SK-N-SH (cell line): ENCODE measurements at regions not wholly inside any gene's neighbourhood (a gene's known extent, or its start where the extent isn't known, plus 50 kb on each side); places are given as distances from the start of the nearest gene placed in this dataset.

Experiments
- CTCF ChIA-PET: fragments of 300-600, 350-600 bp; formaldehyde crosslinking; extraction: SDS; loops from one replicate; lab custom pipeline; 2021; lab: Yijun Ruan, JAX
- POLR2A ChIA-PET: fragments of 350-600 bp; sonication (Branson Sonifier 250); formaldehyde crosslinking; extraction: SDS; loops from one replicate; lab custom pipeline; 2020; ENCODE audit warnings: antibody characterized with exemption, inconsistent platforms; lab: Yijun Ruan, JAX
- DNase-seq: peaks from one replicate; pipeline ENCODE4 v3.0.0; 2012
- H2AFZ ChIP-seq: fragments of 200-600 bp; sonication (generic); 2 replicates; pipeline ENCODE4 v1.8.1; 2016; ENCODE audit warnings: antibody characterized with exemption, mild to moderate bottlenecking, low read depth
- H3F3A ChIP-seq: fragments of 200-600 bp; sonication (generic); replicated peaks from 2 replicates; pipeline ENCODE3; 2016; ENCODE audit warnings: antibody characterized with exemption, mild to moderate bottlenecking; ENCODE audit not compliant: insufficient read depth
- H3K27ac ChIP-seq, 2 experiments: fragments of 200-500 bp in 1 of 2; fragments of 200-600 bp in 1 of 2; sonication (Bioruptor generic) in 1 of 2; sonication (generic), shearing (Covaris generic) in 1 of 2; 2 replicates each; pipeline versions ENCODE4 v1.5.1 to v1.6.1; 2014 to 2016; ENCODE audit warnings: low read depth in 2 of 2, inconsistent platforms in 1 of 2, low read length in 1 of 2, mild to moderate bottlenecking in 1 of 2, mixed read lengths in 1 of 2
- H3K27me3 ChIP-seq: fragments of 200-600 bp; sonication (generic), shearing (Covaris generic); 2 replicates; pipeline ENCODE4 v1.6.1; 2016; ENCODE audit warnings: mixed run types; ENCODE audit not compliant: insufficient read depth
- H3K36me3 ChIP-seq, 2 experiments: fragments of 200-500 bp in 1 of 2; fragments of 200-600 bp in 1 of 2; sonication (Bioruptor generic) in 1 of 2; sonication (generic) in 1 of 2; replicated peaks in 1 of 2; 2 replicates each; pipeline versions ENCODE3 to v1.5.1; 2014 to 2016; ENCODE audit warnings: low read length in 1 of 2, mild to moderate bottlenecking in 1 of 2; ENCODE audit not compliant: insufficient read depth in 2 of 2, control insufficient read depth in 1 of 2
- H3K4me1 ChIP-seq, 2 experiments: fragments of 200-500 bp in 1 of 2; fragments of 200-600 bp in 1 of 2; sonication (Bioruptor generic) in 1 of 2; sonication (generic), shearing (Covaris generic) in 1 of 2; 2 replicates each; pipeline versions ENCODE4 v1.5.1 to v1.6.1; 2014 to 2016; ENCODE audit warnings: low read depth in 1 of 2, low read length in 1 of 2, mixed run types in 1 of 2; ENCODE audit not compliant: insufficient read depth in 2 of 2, control insufficient read depth in 1 of 2
- H3K4me2 ChIP-seq: fragments of 200-600 bp; sonication (generic), shearing (Covaris generic); 2 replicates; pipeline ENCODE4 v1.6.1; 2017; ENCODE audit warnings: mixed run types
- H3K4me3 ChIP-seq, 2 experiments: fragments of 200-500 bp in 1 of 2; fragments of 200-600 bp in 1 of 2; sonication (Bioruptor generic) in 1 of 2; sonication (generic), shearing (Covaris generic) in 1 of 2; 2 replicates each; pipeline versions ENCODE4 v1.5.1 to v1.8.1; 2014 to 2016; ENCODE audit warnings: low read depth in 2 of 2, inconsistent platforms in 1 of 2, low read length in 1 of 2, mild to moderate bottlenecking in 1 of 2, mixed read lengths in 1 of 2, moderate library complexity in 1 of 2
- H3K79me2 ChIP-seq: fragments of 200-600 bp; sonication (generic); 2 replicates; pipeline ENCODE4 v1.8.1; 2017; ENCODE audit warnings: mild to moderate bottlenecking; ENCODE audit not compliant: insufficient read depth
- H3K9ac ChIP-seq: fragments of 200-600 bp; sonication (generic); 2 replicates; pipeline ENCODE4 v1.6.1; 2017; ENCODE audit warnings: mixed run types
- H3K9me2 ChIP-seq: fragments of 200-600 bp; sonication (generic); 2 replicates; pipeline ENCODE4 v1.6.1; 2017; ENCODE audit warnings: mixed run types
- H3K9me3 ChIP-seq: fragments of 200-600 bp; sonication (generic); 2 replicates; pipeline ENCODE4 v1.6.1; 2017; ENCODE audit warnings: mixed run types, mild to moderate bottlenecking, moderate library complexity
- H4K20me1 ChIP-seq: fragments of 200-600 bp; sonication (generic); 2 replicates; pipeline ENCODE4 v1.6.1; 2017; ENCODE audit warnings: mild to moderate bottlenecking, mixed run types; ENCODE audit not compliant: insufficient read depth
- CTCF ChIP-seq: fragments of 200-600 bp; sonication (generic); IDR thresholded peaks from 2 replicates; pipeline ENCODE4 v1.6.1; 2017; ENCODE audit warnings: antibody characterized with exemption, mild to moderate bottlenecking, moderate library complexity
- ELF1 ChIP-seq: IDR thresholded peaks from 2 replicates; pipeline ENCODE4 v1.4.0; 2012
- FOXJ3 ChIP-seq: sonication (generic); formaldehyde crosslinking; IDR thresholded peaks from 2 replicates; pipeline ENCODE4 v1.5.1; 2020; ENCODE audit warnings: mild to moderate bottlenecking, missing genetic modification reagents
- GABPA ChIP-seq: IDR thresholded peaks from 2 replicates; pipeline ENCODE4 v1.4.0; 2012; ENCODE audit warnings: low read depth, mild to moderate bottlenecking
- GATA2 ChIP-seq: sonication (generic); formaldehyde crosslinking; IDR thresholded peaks from 2 replicates; pipeline ENCODE4 v1.5.0; 2020; ENCODE audit warnings: mild to moderate bottlenecking, missing genetic modification reagents
- MAX ChIP-seq: IDR thresholded peaks from 2 replicates; pipeline ENCODE4 v1.4.0; 2012; ENCODE audit warnings: low read depth
- NFIC ChIP-seq: IDR thresholded peaks from 2 replicates; pipeline ENCODE4 v1.4.0; 2012; ENCODE audit warnings: borderline replicate concordance
- NRF1 ChIP-seq: IDR thresholded peaks from 2 replicates; pipeline ENCODE4 v1.6.1; 2012; ENCODE audit warnings: low read depth, mild to moderate bottlenecking, low read length
- RAD21 ChIP-seq: IDR thresholded peaks from 2 replicates; pipeline ENCODE4 v1.6.1; 2012; ENCODE audit warnings: mild to moderate bottlenecking, low read length
- RCOR1 ChIP-seq: fragments of 150-350 bp; IDR thresholded peaks from 2 replicates; pipeline ENCODE4 v1.6.1; 2017; ENCODE audit warnings: antibody characterized with exemption, low read length
- RFX5 ChIP-seq: IDR thresholded peaks from 2 replicates; pipeline ENCODE4 v1.6.1; 2012; ENCODE audit warnings: mild to moderate bottlenecking, improper control_type of control experiment, low read length
- SIN3A ChIP-seq: IDR thresholded peaks from 2 replicates; pipeline ENCODE4 v1.6.1; 2012; ENCODE audit warnings: low read depth, mild to moderate bottlenecking, low read length, moderate library complexity, borderline replicate concordance
- TCF12 ChIP-seq: IDR thresholded peaks from 2 replicates; pipeline ENCODE4 v1.4.0; 2012
- USF2 ChIP-seq: fragments of 150-350 bp; IDR thresholded peaks from 2 replicates; pipeline ENCODE4 v1.6.1; 2017; ENCODE audit warnings: antibody characterized with exemption, low read length, low read depth, borderline replicate concordance
- YY1 ChIP-seq: IDR thresholded peaks from 2 replicates; pipeline ENCODE4 v1.4.0; 2012; ENCODE audit warnings: low read depth, mild to moderate bottlenecking
- ZBTB33 ChIP-seq: IDR thresholded peaks from 2 replicates; pipeline ENCODE4 v1.4.0; 2012; ENCODE audit warnings: low read depth, borderline replicate concordance
- WGBS: methylation state at CpG from one replicate; pipeline ENCODE4 v1.1.6; 2017; ENCODE audit warnings: low lambda C conversion rate; 5-methylcytosine and 5-hydroxymethylcytosine counted together

GRCh38 chr19:27905074-27905473 lies 1307.9 kb downstream of the UQCRFS1 start:
- CTCF ChIA-PET: no interaction called here
- H2AFZ ChIP-seq: no peak overlapping the region

GRCh38 chr19:27901078-27901477 lies 1311.9 kb downstream of the UQCRFS1 start:
- WGBS: 3% methylated on average over 3 of the region's 3 CpGs
- H3K9me2 ChIP-seq: no peaks in the 10 kb centered on the region
- TF ChIP-seq CTCF (no peak), NFIC (no peak), GABPA (no peak), RCOR1 (no peak), FOXJ3 (CRISPR knock-in tag) (no peak), SIN3A (no peak), NRF1 (no peak), ZBTB33 (no peak), RFX5 (no peak), TCF12 (no peak), GATA2 (no peak), YY1 (no peak), MAX (no peak), ELF1 (no peak)
- TF ChIP-seq, all 33 proteins: peak for 0
- H3K36me3 ChIP-seq: no peaks in the 10 kb centered on the region
- POLR2A ChIA-PET: no interaction called here
- H3F3A ChIP-seq: no peaks in the 10 kb centered on the region
- H3K79me2 ChIP-seq: no peaks in the 10 kb centered on the region
- H2AFZ ChIP-seq: no peak overlapping the region
- CTCF ChIA-PET: no interaction called here
- DNase-seq: no peak
- H3K9ac ChIP-seq: no peak overlapping the region
- no peaks in the 10 kb centered on the region for H3K9me3 ChIP-seq
- no peaks in the 10 kb centered on the region for H3K27me3 ChIP-seq
- H3K4me3 ChIP-seq: no peak overlapping the region
- no peak overlapping the region for H3K27ac ChIP-seq
- H3K4me1 ChIP-seq: no peaks in the 10 kb centered on the region
- H3K4me2 ChIP-seq: no peak overlapping the region
- no peaks in the 10 kb centered on the region for H4K20me1 ChIP-seq

More at GRCh38 chr19:27905074-27905473, 1307.9 kb downstream of the UQCRFS1 start:
- Histone ChIP-seq H4K20me1 (no peaks in the 10 kb centered on the region), H3K9me2 (no peaks in the 10 kb centered on the region), H3K36me3 (no peaks in the 10 kb centered on the region), H3F3A (no peaks in the 10 kb centered on the region), H3K27me3 (no peaks in the 10 kb centered on the region), H3K9me3 (no peaks in the 10 kb centered on the region), H3K4me3 (no peak overlapping the region), H3K4me2 (no peak overlapping the region), H3K79me2 (no peaks in the 10 kb centered on the region), H3K9ac (no peak overlapping the region), H3K4me1 (no peaks in the 10 kb centered on the region), H3K27ac (no peak overlapping the region)
- POLR2A ChIA-PET: no interaction called here
- no peak for DNase-seq
- TF ChIP-seq RAD21 (no peak), USF2 (no peak)
